ENCODE measurements at regions not wholly inside any gene's neighbourhood (a gene's known extent, or its start where the extent isn't known, plus 50 kb on each side); places are given as distances from the start of the nearest gene placed in this dataset.

GRCh38 chr3:140816372-140817195 lies 125.1 kb upstream of the SLC25A36 start:
- no peak for DNase-seq (ENCODE audit: low read depth in 2 of 2)

DNA sequence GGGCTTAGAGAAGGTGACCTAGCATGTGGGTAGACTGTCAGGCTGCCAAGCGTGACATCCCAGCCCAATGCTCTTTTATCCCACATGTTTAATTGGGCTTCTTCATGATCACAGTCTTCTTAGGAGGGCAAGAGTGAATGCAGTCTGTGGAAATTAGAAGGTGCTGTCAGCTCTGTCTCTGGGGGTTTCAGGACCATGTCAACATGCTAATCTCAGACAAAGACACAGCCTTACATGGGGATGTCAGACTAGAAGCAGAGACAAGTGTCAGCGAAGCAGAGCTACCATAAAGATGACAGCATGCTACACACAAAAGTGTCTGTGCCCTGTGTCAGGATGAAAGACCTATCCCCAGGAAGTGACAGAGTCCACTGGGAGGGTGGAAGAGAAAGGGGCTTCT lies 120.1 kb upstream of the SLC25A36 start:
- no peak for DNase-seq (ENCODE audit: low read depth in 2 of 2)

- DNase-seq (ENCODE audit: low read depth in 2 of 2): no peak
Measured at GRCh38 chr3:140822401-140823047, 119.1 kb upstream of the SLC25A36 start.

DNA sequence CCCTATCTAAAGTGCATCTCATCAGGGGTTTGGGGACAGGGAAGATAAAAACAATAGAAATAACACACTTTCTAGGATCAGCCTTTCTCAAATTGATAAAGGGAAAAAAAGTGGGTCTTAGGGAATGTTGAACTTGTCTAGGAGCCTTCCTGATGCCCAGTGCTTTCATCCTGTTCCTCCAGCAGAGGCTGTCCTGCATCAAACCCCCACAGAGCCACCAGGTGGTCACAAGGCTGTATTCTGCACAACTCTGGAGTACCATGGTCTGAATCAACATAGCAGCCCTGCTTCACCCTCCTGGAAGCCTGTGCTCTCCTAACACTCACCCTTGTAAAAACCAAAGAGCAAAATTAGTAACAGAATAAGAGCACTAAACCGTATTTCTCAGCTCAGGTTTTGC lies 118.5 kb upstream of the SLC25A36 start:
- no peak for DNase-seq (ENCODE audit: low read depth in 2 of 2)

DNA sequence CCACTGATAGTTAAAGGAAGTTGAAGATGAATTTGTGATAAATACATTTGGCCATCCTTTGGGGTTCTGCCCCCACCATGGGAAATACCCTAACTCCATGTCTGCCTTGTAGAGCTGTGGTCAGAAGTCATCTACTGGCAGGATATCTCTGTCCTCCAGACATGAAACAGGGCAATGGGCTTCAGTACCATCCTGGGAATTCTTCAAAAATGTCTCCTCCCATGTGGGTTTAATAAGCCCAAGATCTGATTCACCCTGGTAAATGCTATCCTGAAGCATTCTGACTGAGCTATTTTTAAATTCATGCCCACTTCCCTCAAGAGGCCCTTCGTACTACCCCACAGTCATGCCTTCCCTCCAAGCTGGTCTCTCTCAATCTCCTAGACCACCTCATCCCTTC lies 113.7 kb upstream of the SLC25A36 start:
- no peak for DNase-seq (ENCODE audit: low read depth in 2 of 2)

DNA sequence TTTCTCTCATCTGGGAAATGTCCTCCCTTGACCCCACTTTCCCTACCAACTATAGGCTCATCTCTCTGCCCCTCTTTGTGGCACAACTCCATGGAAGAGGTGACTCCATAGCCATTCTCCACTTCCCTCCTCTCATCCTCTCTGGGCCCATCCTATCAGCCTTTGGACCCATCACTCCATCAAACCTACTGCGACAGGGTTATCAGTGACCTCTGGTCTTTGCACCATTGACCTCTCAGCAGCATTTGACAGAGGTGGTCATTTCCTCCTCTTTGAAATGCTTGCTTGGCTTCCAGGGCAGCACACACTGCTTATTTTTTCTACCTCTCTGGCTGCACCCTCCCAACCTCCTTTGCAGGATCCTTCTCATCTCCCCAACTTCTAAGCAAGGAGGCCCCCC lies 113.1 kb upstream of the SLC25A36 start:
- DNase-seq (ENCODE audit: low read depth in 2 of 2): no peak

DNA sequence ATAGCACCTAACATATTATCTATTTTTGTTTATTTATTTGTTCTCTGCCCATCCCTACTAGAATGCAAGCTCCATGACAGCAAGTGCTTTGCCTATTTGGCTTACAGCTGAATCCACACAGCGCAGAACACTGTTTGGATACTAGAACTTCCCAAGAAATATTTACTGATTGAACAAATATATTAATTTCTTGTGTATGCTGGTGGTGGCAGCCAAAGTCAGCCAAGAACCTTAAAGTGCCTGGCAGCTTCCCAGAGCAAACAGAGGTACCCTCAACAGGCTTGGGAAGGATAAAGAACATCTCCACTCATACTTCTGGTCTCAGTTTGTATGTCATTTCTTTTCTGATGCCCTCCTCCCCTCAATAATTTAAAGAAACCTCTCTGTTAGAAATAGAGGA lies 111.8 kb upstream of the SLC25A36 start:
- DNase-seq (ENCODE audit: low read depth in 2 of 2): no peak

DNA sequence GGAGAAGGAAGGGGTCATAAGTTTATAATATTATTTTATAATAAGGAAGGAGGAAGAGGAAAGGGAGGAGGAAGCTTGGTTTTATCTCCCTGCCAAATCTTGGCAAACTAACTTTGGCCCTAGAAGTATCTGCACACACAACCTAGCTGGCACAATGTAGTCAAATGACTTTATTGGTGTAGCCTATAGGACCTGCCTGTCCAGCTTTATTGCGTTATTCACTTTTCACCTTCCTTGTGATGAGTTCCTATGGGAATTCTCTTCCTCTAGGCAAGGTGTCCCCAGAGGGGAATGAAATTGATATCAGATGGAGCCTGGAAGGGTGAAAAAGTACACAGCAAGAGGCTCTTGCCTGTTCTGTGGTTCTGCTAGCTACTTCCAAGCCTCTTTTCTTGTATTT lies 111.2 kb upstream of the SLC25A36 start:
- no peak for DNase-seq (ENCODE audit: low read depth in 2 of 2)

DNA sequence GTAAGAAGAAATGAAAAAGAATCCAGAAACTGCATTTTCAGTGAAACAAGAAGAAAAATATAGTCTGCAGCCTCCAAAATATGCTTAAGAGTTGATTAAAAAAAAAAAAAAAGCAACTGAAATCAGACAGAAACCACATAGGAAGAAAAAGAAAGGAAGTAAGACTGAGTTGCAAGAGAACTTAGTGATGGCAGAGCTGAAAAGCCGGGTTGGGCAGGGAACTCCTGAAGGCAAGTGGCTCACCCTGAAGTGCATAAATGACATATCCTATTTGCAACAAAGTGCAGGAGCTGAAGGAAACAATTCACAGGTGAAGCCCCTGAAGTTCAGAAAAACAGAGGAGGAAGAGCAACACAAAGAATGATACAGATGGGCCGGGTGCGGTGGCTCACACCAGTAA lies 108.8 kb upstream of the SLC25A36 start:
- DNase-seq (ENCODE audit: low read depth in 2 of 2): no peak

GRCh38 chr3:140834266-140835037 lies 107.2 kb upstream of the SLC25A36 start:
- DNase-seq (ENCODE audit: low read depth in 2 of 2): no peak

GRCh38 chr3:140842984-140843649 lies 98.5 kb upstream of the SLC25A36 start:
- DNase-seq (ENCODE audit: low read depth in 2 of 2): no peak

- DNase-seq (ENCODE audit: low read depth in 2 of 2): no peak
Measured at GRCh38 chr3:140843656-140844055, 98.0 kb upstream of the SLC25A36 start.

- no peak for DNase-seq (ENCODE audit: low read depth in 2 of 2)
Measured at GRCh38 chr3:140844072-140844471, 97.6 kb upstream of the SLC25A36 start.

- no peak for DNase-seq (ENCODE audit: low read depth in 2 of 2)
Measured at GRCh38 chr3:140845882-140846281, 95.8 kb upstream of the SLC25A36 start.

- no peak for DNase-seq (ENCODE audit: low read depth in 2 of 2)
Measured at GRCh38 chr3:140848666-140849065, 93.0 kb upstream of the SLC25A36 start.

- DNase-seq (ENCODE audit: low read depth in 2 of 2): no peak
Measured at GRCh38 chr3:140850210-140850955, 91.3 kb upstream of the SLC25A36 start.

- DNase-seq (ENCODE audit: low read depth in 2 of 2): no peak
Measured at GRCh38 chr3:140854961-140855360, 86.7 kb upstream of the SLC25A36 start.

- DNase-seq (ENCODE audit: low read depth in 2 of 2): no peak
Measured at GRCh38 chr3:140856905-140857304, 84.7 kb upstream of the SLC25A36 start.

- no peak for DNase-seq (ENCODE audit: low read depth in 2 of 2)
Measured at GRCh38 chr3:140857993-140858392, 83.6 kb upstream of the SLC25A36 start.

GRCh38 chr3:140859592-140860336 lies 81.9 kb upstream of the SLC25A36 start:
- no peak for DNase-seq (ENCODE audit: low read depth in 2 of 2)

DNA sequence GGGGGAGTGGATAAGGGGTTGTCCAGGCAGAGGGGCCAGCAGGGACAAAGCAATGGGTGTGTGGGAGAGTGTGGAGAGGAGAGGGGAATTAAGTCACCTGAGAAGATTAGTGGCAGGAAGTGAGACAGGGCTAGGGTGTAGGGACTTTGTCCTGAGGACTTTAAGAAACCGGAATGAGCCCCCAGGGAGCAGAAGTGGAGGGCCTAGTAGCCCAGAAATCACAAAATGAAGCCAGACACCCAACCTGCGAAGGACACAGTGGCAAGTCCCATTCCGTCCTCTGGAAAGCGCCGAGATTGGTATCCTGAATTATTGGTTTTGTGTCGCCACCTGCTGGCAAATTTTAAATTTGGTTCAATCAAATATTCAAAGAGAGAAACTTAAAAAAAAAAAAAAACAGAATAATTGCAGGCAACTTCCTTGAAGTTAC lies 78.0 kb upstream of the SLC25A36 start:
- peak; percentile 2 to 31 for DNase-seq (ENCODE audit: low read depth in 2 of 2)

Data from stimulated activated CD4-positive, alpha-beta T cell treated with anti-CD3 and anti-CD28 coated beads, Interleukin-15, amount 100 ng/mL, for 48 hours (primary cell).